ENCODE measurements at regions not wholly inside any gene's neighbourhood (a gene's known extent, or its start where the extent isn't known, plus 50 kb on each side); places are given as distances from the start of the nearest gene placed in this dataset.

GRCh38 chr5:74073257-74073656, 447.3 kb downstream of the ARHGEF28 start:
- TF ChIP-seq CTCF (IDR thresholded peaks at IDR 0.05): no peak
- Mint-ChIP-seq H3K4me3 (no peak overlapping the region), H3K4me1 (peaks cover 59% of the 10 kb centered on the region), H3K9me3 (no peaks in the 10 kb centered on the region), H3K36me3 (ENCODE audit: low read depth) (no peaks in the 10 kb centered on the region), H3K27me3 (ENCODE audit: low read depth, poor library complexity) (no peaks in the 10 kb centered on the region), H3K27ac (no peak overlapping the region)
- DNase-seq: no peak

GRCh38 chr5:74072646-74073045, 446.6 kb downstream of the ARHGEF28 start:
- no peak for DNase-seq
- Mint-ChIP-seq H3K27ac (no peak overlapping the region), H3K4me3 (no peak overlapping the region), H3K9me3 (no peaks in the 10 kb centered on the region), H3K27me3 (ENCODE audit: low read depth, poor library complexity) (no peaks in the 10 kb centered on the region), H3K36me3 (ENCODE audit: low read depth) (no peaks in the 10 kb centered on the region), H3K4me1 (peaks cover 59% of the 10 kb centered on the region)
- no peak for TF ChIP-seq CTCF (IDR thresholded peaks at IDR 0.05)

- DNase-seq: no peak
- Mint-ChIP-seq H3K4me1 (peaks cover 43% of the 10 kb centered on the region), H3K36me3 (ENCODE audit: low read depth) (no peaks in the 10 kb centered on the region), H3K4me3 (no peak overlapping the region), H3K9me3 (no peaks in the 10 kb centered on the region), H3K27ac (no peak overlapping the region), H3K27me3 (ENCODE audit: low read depth, poor library complexity) (peaks cover 4% of the 10 kb centered on the region)
- TF ChIP-seq CTCF (IDR thresholded peaks at IDR 0.05): no peak
Observed at GRCh38 chr5:74070766-74071165, 444.8 kb downstream of the ARHGEF28 start.

GRCh38 chr5:74069741-74070140, 443.7 kb downstream of the ARHGEF28 start:
- no peaks in the 10 kb centered on the region for H3K36me3 Mint-ChIP-seq (ENCODE audit: low read depth)
- no peak for DNase-seq
- peaks cover 32% of the 10 kb centered on the region for H3K4me1 Mint-ChIP-seq
- H3K9me3 Mint-ChIP-seq: peaks cover 4% of the 10 kb centered on the region
- H3K27ac Mint-ChIP-seq: no peak overlapping the region
- no peak overlapping the region for H3K4me3 Mint-ChIP-seq
- H3K27me3 Mint-ChIP-seq (ENCODE audit: low read depth, poor library complexity): peaks cover 4% of the 10 kb centered on the region
- no peak for TF ChIP-seq CTCF (IDR thresholded peaks at IDR 0.05)

GRCh38 chr5:74067748-74068541, 441.9 kb downstream of the ARHGEF28 start:
- Mint-ChIP-seq H3K9me3 (peaks cover 4% of the 10 kb centered on the region), H3K36me3 (ENCODE audit: low read depth) (no peaks in the 10 kb centered on the region), H3K27ac (no peak overlapping the region), H3K27me3 (ENCODE audit: low read depth, poor library complexity) (peaks cover 4% of the 10 kb centered on the region), H3K4me3 (no peak overlapping the region), H3K4me1 (peaks cover 14% of the 10 kb centered on the region)
- DNase-seq: no peak
- TF ChIP-seq CTCF (IDR thresholded peaks at IDR 0.05): no peak

GRCh38 chr5:74064911-74065310, 438.9 kb downstream of the ARHGEF28 start:
- Mint-ChIP-seq H3K27me3 (ENCODE audit: low read depth, poor library complexity) (peaks cover 4% of the 10 kb centered on the region), H3K4me3 (no peak overlapping the region)

More at GRCh38 chr5:74064911-74065310, 438.9 kb downstream of the ARHGEF28 start:
- Mint-ChIP-seq H3K9me3 (peaks cover 4% of the 10 kb centered on the region), H3K4me1 (no peaks in the 10 kb centered on the region), H3K27ac (no peak overlapping the region), H3K36me3 (ENCODE audit: low read depth) (no peaks in the 10 kb centered on the region)
- no peak for DNase-seq
- TF ChIP-seq CTCF (IDR thresholded peaks at IDR 0.05): no peak
